ENCODE measurements at regions not wholly inside any gene's neighbourhood (a gene's known extent, or its start where the extent isn't known, plus 50 kb on each side); places are given as distances from the start of the nearest gene placed in this dataset.

DNA sequence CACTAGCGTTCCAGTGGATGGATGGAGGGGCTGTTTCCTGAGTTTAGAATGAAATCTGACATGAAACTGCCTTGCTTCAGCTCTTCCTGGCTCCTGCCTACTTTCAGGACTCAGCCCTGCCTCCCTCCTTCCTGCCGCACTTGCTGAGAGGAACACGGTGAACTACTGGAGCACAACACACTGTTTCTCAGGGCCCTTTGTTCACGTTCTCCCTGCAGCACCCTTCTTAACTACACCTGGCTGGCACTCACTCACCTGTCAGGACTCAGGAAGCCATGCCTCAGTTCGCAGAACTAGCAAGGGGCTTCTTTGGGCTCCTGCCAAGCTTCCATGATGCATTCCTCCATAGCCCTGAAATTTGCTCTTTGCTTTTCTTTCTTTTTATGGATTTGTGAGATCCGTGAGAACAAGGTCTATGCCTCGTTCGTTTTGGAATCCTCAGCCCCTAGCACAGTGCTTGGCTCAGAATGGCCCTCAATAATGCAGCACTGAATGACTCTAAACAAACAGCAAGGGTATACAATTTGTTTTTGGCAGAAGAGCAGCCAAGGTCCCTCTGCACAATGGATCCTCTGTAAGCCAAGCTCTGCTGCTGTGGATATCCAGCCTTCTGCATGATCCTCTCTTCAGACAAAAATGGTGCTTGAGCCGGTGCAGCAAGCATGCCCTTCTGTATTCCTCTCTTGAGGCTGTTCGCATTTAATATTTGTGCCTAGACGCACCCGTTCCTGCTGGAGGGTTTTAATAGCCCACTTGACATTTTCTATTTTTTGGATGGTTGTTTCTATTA is 357.0 kb downstream of the TSN start:
- no peak for DNase-seq (ENCODE audit: low read depth in 1 of 2, low spot score in 2 of 2)
- 91% methylated on average over 12 of the region's 12 CpGs; no CpG with 5 or more reads in 1 of the 2 experiments for WGBS, 2 experiments (ENCODE audit: extremely low coverage in 1 of 2, insufficient coverage in 1 of 2, insufficient read length in 1 of 2, insufficient replicate concordance in 2 of 2, low coverage in 1 of 2, low lambda C conversion rate in 2 of 2, missing lambda C conversion rate in 1 of 2)
- Histone ChIP-seq H3K4me2 (ENCODE audit: insufficient read depth in 1 of 2, low read depth in 2 of 2, low read length in 2 of 2) (no peak overlapping the region), H3K56ac (replicated peaks; ENCODE audit: insufficient read length, low read depth, low read length) (no peak overlapping the region), H3K4me1 (replicated peaks in 1 of 4; ENCODE audit: control insufficient read depth in 3 of 4, insufficient read depth in 4 of 4, low read length in 3 of 4) (no peaks in the 10 kb centered on the region), H2BK120ac (replicated peaks; ENCODE audit: low read depth, low read length) (no peak overlapping the region), H2AK5ac (ENCODE audit: low read depth, low read length) (no peak overlapping the region), H3K14ac (ENCODE audit: insufficient read length) (no peak overlapping the region), H3K9ac (replicated peaks in 1 of 4; ENCODE audit: extremely low read depth in 1 of 4, low read depth in 3 of 4, low read length in 3 of 4) (no peak overlapping the region), H3K27ac (ENCODE audit: low read depth, low read length) (no peak overlapping the region), H4K8ac (ENCODE audit: extremely low read depth, insufficient read depth, low read length) (no peak overlapping the region), H3K27me3 (replicated peaks in 1 of 4; ENCODE audit: control insufficient read depth in 3 of 4, extremely low read depth in 1 of 4, insufficient read depth in 3 of 4, low read length in 3 of 4) (no peaks in the 10 kb centered on the region), H3K36me3 (ENCODE audit: control insufficient read depth in 2 of 4, insufficient read depth in 4 of 4, low read length in 3 of 4) (no peaks in the 10 kb centered on the region), H3K79me2 (ENCODE audit: control insufficient read depth in 1 of 2, insufficient read depth in 2 of 2, low read length in 2 of 2) (no peaks in the 10 kb centered on the region), H3K79me1 (ENCODE audit: low read depth, low read length) (no peaks in the 10 kb centered on the region), H4K5ac (ENCODE audit: insufficient read length, low read depth, low read length) (no peak overlapping the region), H3K23ac (ENCODE audit: insufficient read length) (no peak overlapping the region), H3K4me3 (ENCODE audit: extremely low read depth in 1 of 4, insufficient read depth in 2 of 4, low read depth in 3 of 4, low read length in 4 of 4) (no peak overlapping the region), H3K4ac (replicated peaks; ENCODE audit: insufficient read length, low read depth, low read length) (no peak overlapping the region), H2BK12ac (ENCODE audit: low read depth, low read length) (no peak overlapping the region), H2BK20ac (ENCODE audit: low read length) (no peak overlapping the region), H2AFZ (ENCODE audit: low read length) (peak overlapping the region; percentile 85), H2BK15ac (ENCODE audit: low read length) (no peak overlapping the region), H3K9me3 (ENCODE audit: insufficient read depth in 2 of 2, low read depth in 1 of 2, low read length in 1 of 2) (no peaks in the 10 kb centered on the region), H2BK5ac (ENCODE audit: low read depth, low read length) (no peak overlapping the region), H4K91ac (replicated peaks; ENCODE audit: insufficient read length, low read length) (no peak overlapping the region), H4K20me1 (replicated peaks in 1 of 2; ENCODE audit: control insufficient read depth in 1 of 2, insufficient read depth in 2 of 2, low read length in 2 of 2) (no peaks in the 10 kb centered on the region), H3K23me2 (ENCODE audit: low read depth, low read length) (no peaks in the 10 kb centered on the region), H3K18ac (ENCODE audit: extremely low read depth, low read length) (no peak overlapping the region)
- FAIRE-seq = no peak
- POLR2A ChIA-PET (ENCODE audit: partially characterized antibody) = no interaction called here
- TF ChIP-seq RBBP5 (IDR thresholded peaks at IDR 0.05; ENCODE audit: borderline replicate concordance, low read depth, low read length) (no peak), FOSL1 (IDR thresholded peaks at IDR 0.05; ENCODE audit: insufficient read depth, low read depth, low read length) (no peak), KDM1A (IDR thresholded peaks at IDR 0.05; ENCODE audit: borderline replicate concordance, low read length) (no peak), CBX8 (IDR thresholded peaks at IDR 0.05; ENCODE audit: borderline replicate concordance, low read depth, low read length) (no peak), HDAC2 (IDR thresholded peaks at IDR 0.05; ENCODE audit: borderline replicate concordance in 1 of 2, low read depth in 2 of 2, low read length in 2 of 2) (no peak)
- CTCF ChIA-PET (ENCODE audit: partially characterized antibody) = no interaction called here
